ENCODE measurements at regions not wholly inside any gene's neighbourhood (a gene's known extent, or its start where the extent isn't known, plus 50 kb on each side); places are given as distances from the start of the nearest gene placed in this dataset.

- no peak for TF ChIP-seq EZH2 (IDR thresholded peaks at IDR 0.05; ENCODE audit: insufficient read depth, poor library complexity, severe bottlenecking)
- TF ChIP-seq EZH2phosphoT487 (IDR thresholded peaks at IDR 0.05; ENCODE audit: insufficient read depth, low read depth): no peak
Measured at GRCh38 chr4:138952411-138952810, 63.2 kb upstream of the NOCT start.

All from GM23248 (cell line).